Loucy (cell line): ENCODE measurements at regions not wholly inside any gene's neighbourhood (a gene's known extent, or its start where the extent isn't known, plus 50 kb on each side); places are given as distances from the start of the nearest gene placed in this dataset.

Experiments used
- CTCF ChIP-seq: fragments of 200-600 bp; sonication (generic); conservative IDR thresholded peaks from 2 replicates; pipeline ENCODE4 v1.5.1; 2014; ENCODE audit warnings: mild to moderate bottlenecking, antibody characterized with exemption, low read length
- EZH2phosphoT487 ChIP-seq: fragments of 200-600 bp; IDR thresholded peaks from 2 replicates; pipeline ENCODE4 v1.6.1; 2018; ENCODE audit warnings: antibody characterized with exemption, mild to moderate bottlenecking, moderate library complexity, borderline replicate concordance

GRCh38 chr10:77689339-77689738 lies 51.7 kb upstream of the KCNMA1 start:
- TF ChIP-seq CTCF (no peak), EZH2phosphoT487 (no peak)
